ENCODE measurements at regions not wholly inside any gene's neighbourhood (a gene's known extent, or its start where the extent isn't known, plus 50 kb on each side); places are given as distances from the start of the nearest gene placed in this dataset.

GRCh38 chr4:166432125-166432524 is 559.1 kb downstream of the TLL1 start:
- H3K79me2 ChIP-seq (ENCODE audit: insufficient read depth, low read length) = no peaks in the 10 kb centered on the region
- no peaks in the 10 kb centered on the region for H3K9me3 Mint-ChIP-seq (ENCODE audit: unreplicated experiment)
- no peak for FAIRE-seq
- no peaks in the 10 kb centered on the region for H3K9me3 ChIP-seq (ENCODE audit: insufficient read depth, low read depth, low read length)
- H2AFZ ChIP-seq (ENCODE audit: low read depth, low read length) = no peak overlapping the region
- H3K9ac ChIP-seq (ENCODE audit: low read length) = no peak overlapping the region
- H3K4me3 Mint-ChIP-seq (ENCODE audit: unreplicated experiment) = no peak overlapping the region
- TF ChIP-seq CTCF (IDR thresholded peaks at IDR 0.05; ENCODE audit: insufficient read depth, low read depth, low read length) (no peak), EZH2 (IDR thresholded peaks at IDR 0.05; ENCODE audit: insufficient read depth, low read length) (no peak)
- H3K4me2 ChIP-seq (ENCODE audit: low read length) = no peak overlapping the region
- H3K27me3 Mint-ChIP-seq (ENCODE audit: low read depth, unreplicated experiment) = no peaks in the 10 kb centered on the region
- no peaks in the 10 kb centered on the region for H3K36me3 ChIP-seq (ENCODE audit: insufficient read depth, low read length)
- no peak overlapping the region for H3K27ac ChIP-seq (ENCODE audit: low read depth, low read length)
- H4K20me1 ChIP-seq (ENCODE audit: insufficient read depth, low read length) = no peaks in the 10 kb centered on the region
- no peak for DNase-seq (ENCODE audit: low read depth)
- no peak overlapping the region for H3K4me3 ChIP-seq (ENCODE audit: insufficient read depth, low read depth, low read length)
- H3K27me3 ChIP-seq (ENCODE audit: insufficient read depth, low read length) = no peaks in the 10 kb centered on the region
- H3K4me1 ChIP-seq (ENCODE audit: insufficient read depth, low read length) = peaks cover 10% of the 10 kb centered on the region
- peaks cover 22% of the 10 kb centered on the region for H3K4me1 Mint-ChIP-seq (ENCODE audit: low read depth, unreplicated experiment)
- H3K36me3 Mint-ChIP-seq (ENCODE audit: low read depth, unreplicated experiment) = no peaks in the 10 kb centered on the region
- no peak overlapping the region for H3K27ac Mint-ChIP-seq (ENCODE audit: unreplicated experiment)

GRCh38 chr4:166432842-166433241 is 559.8 kb downstream of the TLL1 start:
- Mint-ChIP-seq H3K9me3 (ENCODE audit: unreplicated experiment) (no peaks in the 10 kb centered on the region), H3K36me3 (ENCODE audit: low read depth, unreplicated experiment) (no peaks in the 10 kb centered on the region), H3K4me1 (ENCODE audit: low read depth, unreplicated experiment) (peaks cover 22% of the 10 kb centered on the region), H3K27ac (ENCODE audit: unreplicated experiment) (no peak overlapping the region), H3K27me3 (ENCODE audit: low read depth, unreplicated experiment) (no peaks in the 10 kb centered on the region), H3K4me3 (ENCODE audit: unreplicated experiment) (no peak overlapping the region)
- FAIRE-seq = no peak
- Histone ChIP-seq H3K27me3 (ENCODE audit: insufficient read depth, low read length) (no peaks in the 10 kb centered on the region), H4K20me1 (ENCODE audit: insufficient read depth, low read length) (no peaks in the 10 kb centered on the region), H3K4me3 (ENCODE audit: insufficient read depth, low read depth, low read length) (no peak overlapping the region), H3K36me3 (ENCODE audit: insufficient read depth, low read length) (no peaks in the 10 kb centered on the region), H3K79me2 (ENCODE audit: insufficient read depth, low read length) (no peaks in the 10 kb centered on the region), H3K9ac (ENCODE audit: low read length) (no peak overlapping the region), H3K9me3 (ENCODE audit: insufficient read depth, low read depth, low read length) (no peaks in the 10 kb centered on the region), H3K4me2 (ENCODE audit: low read length) (no peak overlapping the region), H3K4me1 (ENCODE audit: insufficient read depth, low read length) (peaks cover 10% of the 10 kb centered on the region), H3K27ac (ENCODE audit: low read depth, low read length) (no peak overlapping the region), H2AFZ (ENCODE audit: low read depth, low read length) (no peak overlapping the region)
- no peak for TF ChIP-seq EZH2 (IDR thresholded peaks at IDR 0.05; ENCODE audit: insufficient read depth, low read length)
- no peak for TF ChIP-seq CTCF (IDR thresholded peaks at IDR 0.05; ENCODE audit: insufficient read depth, low read depth, low read length)
- DNase-seq (ENCODE audit: low read depth) = no peak

GRCh38 chr4:166435449-166435848 is 562.4 kb downstream of the TLL1 start:
- Histone ChIP-seq H3K27me3 (ENCODE audit: insufficient read depth, low read length) (no peaks in the 10 kb centered on the region), H3K4me3 (ENCODE audit: insufficient read depth, low read depth, low read length) (no peak overlapping the region), H3K9ac (ENCODE audit: low read length) (peak overlapping the region; percentile 48), H2AFZ (ENCODE audit: low read depth, low read length) (peak overlapping the region; percentile 2), H3K4me2 (ENCODE audit: low read length) (peak overlapping the region; percentile 34), H3K36me3 (ENCODE audit: insufficient read depth, low read length) (no peaks in the 10 kb centered on the region), H3K27ac (ENCODE audit: low read depth, low read length) (peak overlapping the region; percentile 81), H3K9me3 (ENCODE audit: insufficient read depth, low read depth, low read length) (no peaks in the 10 kb centered on the region), H3K79me2 (ENCODE audit: insufficient read depth, low read length) (no peaks in the 10 kb centered on the region), H3K4me1 (ENCODE audit: insufficient read depth, low read length) (peaks cover 10% of the 10 kb centered on the region), H4K20me1 (ENCODE audit: insufficient read depth, low read length) (no peaks in the 10 kb centered on the region)
- Mint-ChIP-seq H3K4me3 (ENCODE audit: unreplicated experiment) (no peak overlapping the region), H3K27ac (ENCODE audit: unreplicated experiment) (peak overlapping the region; percentile 77), H3K4me1 (ENCODE audit: low read depth, unreplicated experiment) (peaks cover 22% of the 10 kb centered on the region), H3K36me3 (ENCODE audit: low read depth, unreplicated experiment) (no peaks in the 10 kb centered on the region), H3K27me3 (ENCODE audit: low read depth, unreplicated experiment) (no peaks in the 10 kb centered on the region), H3K9me3 (ENCODE audit: unreplicated experiment) (no peaks in the 10 kb centered on the region)
- TF ChIP-seq EZH2 (IDR thresholded peaks at IDR 0.05; ENCODE audit: insufficient read depth, low read length) (no peak), CTCF (IDR thresholded peaks at IDR 0.05; ENCODE audit: insufficient read depth, low read depth, low read length) (no peak)
- DNase-seq (ENCODE audit: low read depth) = peak; percentile 96
- peak; percentile 92 for FAIRE-seq

Measured in astrocyte (in vitro differentiated cells and primary cell).